Activated B cell treated with CpG ODN at 0.5 μM for 24 hours (primary cell): ENCODE measurements at regions not wholly inside any gene's neighbourhood (a gene's known extent, or its start where the extent isn't known, plus 50 kb on each side); places are given as distances from the start of the nearest gene placed in this dataset.

Experiments
- ATAC-seq: fragments of 200-7000 bp; cut with Tn5 transposase; one replicate; pipeline ENCODE4 v1.10.0; 2021; ENCODE audit warnings: low read depth, mild to moderate bottlenecking, moderate library complexity
- CTCF ChIA-PET: fragments of 350-600 bp; sonication (Branson Sonifier 250); formaldehyde crosslinking; loops from one replicate; lab custom pipeline; 2021; ENCODE audit warnings: antibody characterized with exemption; lab: Charles Lee
- POLR2A ChIA-PET: fragments of 350-600 bp; sonication (Branson Sonifier 250); formaldehyde crosslinking; loops from one replicate; lab custom pipeline; 2021; ENCODE audit warnings: antibody characterized with exemption; lab: Charles Lee
- DNase-seq: peaks from one replicate; pipeline ENCODE4 v3.0.0; 2022
- H3K27ac Mint-ChIP-seq: one replicate; pipeline ENCODE4 v1.8.0; 2020; ENCODE audit warnings: mixed read lengths
- H3K27me3 Mint-ChIP-seq: one replicate; pipeline ENCODE4 v1.8.0; 2021; ENCODE audit warnings: mixed read lengths
- H3K36me3 Mint-ChIP-seq: one replicate; pipeline ENCODE4 v1.8.0; 2021; ENCODE audit warnings: low read depth, mixed read lengths
- H3K4me1 Mint-ChIP-seq: one replicate; pipeline ENCODE4 v1.8.0; 2021; ENCODE audit warnings: mixed read lengths
- H3K4me3 Mint-ChIP-seq: one replicate; pipeline ENCODE4 v1.8.0; 2020; ENCODE audit warnings: mild to moderate bottlenecking, mixed read lengths
- H3K9me3 Mint-ChIP-seq: one replicate; pipeline ENCODE4 v1.8.0; 2020; ENCODE audit warnings: mixed read lengths
- CTCF ChIP-seq: fragments of 200-600 bp; IDR thresholded peaks from one replicate; pipeline ENCODE4 v1.8.0; 2022; ENCODE audit warnings: antibody characterized with exemption, mild to moderate bottlenecking
- intact Hi-C: fragments of 100-400 bp; cut with micrococcal nuclease; formaldehyde crosslinking; loops from one replicate; pipeline ENCODE4 v1.15.1; 2024

- CTCF ChIA-PET, result no interaction called here
- H3K27ac Mint-ChIP-seq, result no peak overlapping the region
- H3K27me3 Mint-ChIP-seq, result peaks cover 11% of the 10 kb centered on the region
- POLR2A ChIA-PET, result no interaction called here
- intact Hi-C loops, result no loop called here
- H3K36me3 Mint-ChIP-seq, result no peaks in the 10 kb centered on the region
- ATAC-seq (no peak), DNase-seq (no peak)
- H3K4me3 Mint-ChIP-seq, result no peak overlapping the region
- no peaks in the 10 kb centered on the region for H3K4me1 Mint-ChIP-seq
- no peaks in the 10 kb centered on the region for H3K9me3 Mint-ChIP-seq
- TF ChIP-seq CTCF, result no peak
Observed at GRCh38 chr12:108060903-108061302, 68.2 kb upstream of the WSCD2 start.

- ChIA-PET POLR2A (no interaction called here), CTCF (no interaction called here)
- intact Hi-C loops, result no loop called here
- peaks cover 3% of the 10 kb centered on the region for H3K27me3 Mint-ChIP-seq
- H3K9me3 Mint-ChIP-seq, result no peaks in the 10 kb centered on the region
- no peaks in the 10 kb centered on the region for H3K4me1 Mint-ChIP-seq
- H3K4me3 Mint-ChIP-seq, result no peak overlapping the region
- ATAC-seq (no peak), DNase-seq (no peak)
- H3K36me3 Mint-ChIP-seq, result no peaks in the 10 kb centered on the region
- no peak overlapping the region for H3K27ac Mint-ChIP-seq
- TF ChIP-seq CTCF, result no peak
Observed at GRCh38 chr12:108063192-108063591, 65.9 kb upstream of the WSCD2 start.

GRCh38 chr12:108065069-108065468 is 64.0 kb upstream of the WSCD2 start:
- POLR2A ChIA-PET, result no interaction called here
- ATAC-seq (no peak), DNase-seq (no peak)
- H3K4me1 Mint-ChIP-seq, result no peaks in the 10 kb centered on the region
- CTCF ChIA-PET, result no interaction called here
- no peaks in the 10 kb centered on the region for H3K36me3 Mint-ChIP-seq
- H3K4me3 Mint-ChIP-seq, result no peak overlapping the region
- H3K9me3 Mint-ChIP-seq, result no peaks in the 10 kb centered on the region
- no peak overlapping the region for H3K27ac Mint-ChIP-seq
- intact Hi-C loops, result no loop called here
- TF ChIP-seq CTCF, result no peak
- peaks cover 6% of the 10 kb centered on the region for H3K27me3 Mint-ChIP-seq

- H3K27me3 Mint-ChIP-seq, result peaks cover 8% of the 10 kb centered on the region
- no peak for TF ChIP-seq CTCF
- no peak for ATAC-seq
- intact Hi-C loops, result no loop called here
- CTCF ChIA-PET, result no interaction called here
- no peaks in the 10 kb centered on the region for H3K4me1 Mint-ChIP-seq
- no peaks in the 10 kb centered on the region for H3K36me3 Mint-ChIP-seq
- no peak for DNase-seq
- H3K4me3 Mint-ChIP-seq, result no peak overlapping the region
- POLR2A ChIA-PET, result no interaction called here
- no peaks in the 10 kb centered on the region for H3K9me3 Mint-ChIP-seq
- H3K27ac Mint-ChIP-seq, result no peak overlapping the region
Observed at GRCh38 chr12:108066583-108067577, 62.2 kb upstream of the WSCD2 start.

- DNase-seq, result no peak
- ChIA-PET POLR2A (no interaction called here), CTCF (no interaction called here)
- Mint-ChIP-seq H3K27me3 (peaks cover 10% of the 10 kb centered on the region), H3K4me1 (no peaks in the 10 kb centered on the region), H3K27ac (no peak overlapping the region), H3K4me3 (no peak overlapping the region), H3K9me3 (no peaks in the 10 kb centered on the region), H3K36me3 (no peaks in the 10 kb centered on the region)
- no peak for TF ChIP-seq CTCF
- intact Hi-C loops, result no loop called here
- no peak for ATAC-seq
Observed at GRCh38 chr12:108069651-108070165, 59.4 kb upstream of the WSCD2 start.
